Uterus (tissue), 3 donors: ENCODE measurements at regions not wholly inside any gene's neighbourhood (a gene's known extent, or its start where the extent isn't known, plus 50 kb on each side); places are given as distances from the start of the nearest gene placed in this dataset.
"Not testable (repeated sequence)": the region's sequence is repeated elsewhere in the genome, so short reads cannot be mapped to it uniquely, and the experiment has no call there.

Experiments used
- DNase-seq, 2 donors: peaks; one replicate each; pipeline ENCODE4 v3.0.0-alpha.2; 2019 to 2020
- H3K27ac ChIP-seq, 2 donors: fragments of 200-600 bp; sonication (generic); 1 replicate in 1 of 2; 2 replicates in 1 of 2; pipeline ENCODE4 v1.5.1; 2016 to 2018
- H3K27me3 ChIP-seq, 2 donors: fragments of 200-600 bp; sonication (generic); one replicate each; pipeline ENCODE4 v1.5.1; 2018 to 2019; ENCODE audit warnings: control low read depth in 1 of 2
- H3K36me3 ChIP-seq, 2 donors: fragments of 200-600 bp; sonication (generic); one replicate each; pipeline ENCODE4 v1.5.1; 2019; ENCODE audit warnings: control low read depth in 1 of 2
- H3K4me1 ChIP-seq, 2 donors: fragments of 200-600 bp; sonication (generic); one replicate each; pipeline ENCODE4 v1.5.1; 2018 to 2019; ENCODE audit warnings: control low read depth in 1 of 2
- H3K4me3 ChIP-seq, 2 donors: fragments of 200-600 bp; sonication (generic); 1 replicate in 1 of 2; 2 replicates in 1 of 2; pipeline ENCODE4 v1.5.1; 2018 to 2019; ENCODE audit warnings: mild to moderate bottlenecking in 1 of 2
- H3K9me3 ChIP-seq, 2 donors: fragments of 200-600 bp; sonication (generic); one replicate each; pipeline ENCODE4 v1.5.1; 2019; ENCODE audit warnings: control low read depth in 1 of 2
- CTCF ChIP-seq, 4 experiments: fragments of 200-600 bp in 2 of 4; fragments of 450-650 bp in 2 of 4; sonication (generic) in 2 of 4; IDR thresholded peaks; one replicate each; pipeline ENCODE4 v1.5.1; 2016 to 2019; ENCODE audit warnings: antibody characterized with exemption in 4 of 4, mild to moderate bottlenecking in 2 of 4, moderate library complexity in 1 of 4
- POLR2A ChIP-seq, 2 donors: fragments of 450-650 bp; IDR thresholded peaks; one replicate each; pipeline ENCODE4 v1.6.1; 2016; ENCODE audit warnings: antibody characterized with exemption in 2 of 2, mild to moderate bottlenecking in 1 of 2, moderate library complexity in 1 of 2
- intact Hi-C: fragments of 100-400 bp; cut with DNase I; formaldehyde crosslinking; loops from one replicate; pipeline ENCODE4 v1.15.1; 2023; ENCODE audit warnings: low total_unique reads
- donor health status: DM: yes; HTN: yes; CAD: no.

GRCh38 chr18:58805467-58806187 lies 59.0 kb upstream of the ZNF532 start:
- intact Hi-C loops, result no loop called here
- H3K27ac ChIP-seq, result peak overlapping the region; percentile 56 to 64
- H3K27me3 ChIP-seq, result no peaks in the 10 kb centered on the region
- DNase-seq, result peak in 1 of 2 donors; percentile 42
- no peaks in the 10 kb centered on the region for H3K9me3 ChIP-seq
- H3K4me1 ChIP-seq, result no peaks in the 10 kb centered on the region
- H3K4me3 ChIP-seq, result no peak overlapping the region
- TF ChIP-seq POLR2A (IDR thresholded peaks at IDR 0.05) (no peak), CTCF (IDR thresholded peaks at IDR 0.05) (no peak)
- no peaks in the 10 kb centered on the region for H3K36me3 ChIP-seq

- no peaks in the 10 kb centered on the region for H3K27me3 ChIP-seq
- DNase-seq, result no peak
- no peak overlapping the region for H3K27ac ChIP-seq
- intact Hi-C loops, result no loop called here
- TF ChIP-seq POLR2A (IDR thresholded peaks at IDR 0.05) (no peak), CTCF (IDR thresholded peaks at IDR 0.05) (no peak)
- H3K4me3 ChIP-seq, result no peak overlapping the region
- no peaks in the 10 kb centered on the region for H3K4me1 ChIP-seq
- H3K36me3 ChIP-seq, result no peaks in the 10 kb centered on the region
- no peaks in the 10 kb centered on the region for H3K9me3 ChIP-seq
These were observed 57.6 kb upstream of the ZNF532 start for GRCh38 chr18:58806826-58807714.

- H3K27ac ChIP-seq, result no peak overlapping the region
These were observed 56.9 kb upstream of the ZNF532 start for GRCh38 chr18:58807766-58808165.

GRCh38 chr18:58808349-58808748 lies 56.3 kb upstream of the ZNF532 start:
- Histone ChIP-seq H3K4me3 (no peak overlapping the region), H3K4me1 (no peaks in the 10 kb centered on the region), H3K27me3 (no peaks in the 10 kb centered on the region), H3K27ac (no peak overlapping the region), H3K9me3 (no peaks in the 10 kb centered on the region), H3K36me3 (no peaks in the 10 kb centered on the region)
- no peak for TF ChIP-seq CTCF (IDR thresholded peaks at IDR 0.05)
- intact Hi-C loops, result no loop called here
- no peak for DNase-seq

More at GRCh38 chr18:58807766-58808165, 56.9 kb upstream of the ZNF532 start:
- Histone ChIP-seq H3K4me1 (no peaks in the 10 kb centered on the region), H3K9me3 (no peaks in the 10 kb centered on the region), H3K4me3 (no peak overlapping the region), H3K27me3 (no peaks in the 10 kb centered on the region), H3K36me3 (no peaks in the 10 kb centered on the region)
- intact Hi-C loops, result no loop called here
- TF ChIP-seq POLR2A (IDR thresholded peaks at IDR 0.05), result no peak
- TF ChIP-seq CTCF (IDR thresholded peaks at IDR 0.05), result no peak
- DNase-seq, result no peak

- DNase-seq, H3K27ac ChIP-seq, H3K9me3 ChIP-seq, H3K4me3 ChIP-seq, H3K27me3 ChIP-seq, intact Hi-C loops, H3K36me3 ChIP-seq, H3K4me1 ChIP-seq: not testable (repeated sequence)
These were observed 52.8 kb upstream of the ZNF532 start for GRCh38 chr18:58811859-58812258.
